Endodermal cell (in vitro differentiated cells): ENCODE measurements at regions not wholly inside any gene's neighbourhood (a gene's known extent, or its start where the extent isn't known, plus 50 kb on each side); places are given as distances from the start of the nearest gene placed in this dataset.

ENCODE experiments used
- DNase-seq: peaks from one replicate; pipeline ENCODE4 v3.0.0-alpha.2; 2017
- H3K27ac ChIP-seq: 2 replicates; pipeline ENCODE4 v1.5.1; 2013; ENCODE audit warnings: mild to moderate bottlenecking, low read depth, low read length, moderate library complexity
- H3K27me3 ChIP-seq: 2 replicates; pipeline ENCODE4 v1.6.1; 2013; ENCODE audit warnings: mild to moderate bottlenecking, low read length, moderate library complexity; ENCODE audit not compliant: insufficient read depth, control insufficient read depth, poor library complexity, severe bottlenecking
- H3K36me3 ChIP-seq: 2 replicates; pipeline ENCODE4 v1.7.0; 2013; ENCODE audit warnings: mild to moderate bottlenecking, low read length, moderate library complexity; ENCODE audit not compliant: control insufficient read depth, insufficient read depth
- H3K4me1 ChIP-seq: one replicate; pipeline ENCODE4 v1.7.0; 2013; ENCODE audit warnings: low read length; ENCODE audit not compliant: control insufficient read depth, insufficient read depth
- H3K4me3 ChIP-seq: 2 replicates; pipeline ENCODE4 v1.5.1; 2013; ENCODE audit warnings: mild to moderate bottlenecking, low read length, moderate library complexity
- H3K9ac ChIP-seq: 2 replicates; pipeline ENCODE4 v1.6.1; 2013; ENCODE audit warnings: mild to moderate bottlenecking, low read length, moderate library complexity; ENCODE audit not compliant: poor library complexity, severe bottlenecking; ENCODE audit errors: extremely low read depth
- H3K9me3 ChIP-seq: 2 replicates; pipeline ENCODE4 v1.6.1; 2013; ENCODE audit warnings: mild to moderate bottlenecking, low read length, moderate library complexity; ENCODE audit not compliant: control insufficient read depth
- H3K27ac Mint-ChIP-seq: 2 replicates; pipeline ENCODE4 v1.8.0; 2020; ENCODE audit warnings: mixed read lengths
- H3K27me3 Mint-ChIP-seq: 2 replicates; pipeline ENCODE4 v1.8.0; 2021; ENCODE audit warnings: mild to moderate bottlenecking, mixed read lengths; ENCODE audit not compliant: insufficient read depth
- H3K36me3 Mint-ChIP-seq: 2 replicates; pipeline ENCODE4 v1.8.0; 2020; ENCODE audit warnings: low read depth, mixed read lengths
- H3K4me1 Mint-ChIP-seq: 2 replicates; pipeline ENCODE4 v1.8.0; 2020; ENCODE audit warnings: mixed read lengths
- H3K4me3 Mint-ChIP-seq: 2 replicates; pipeline ENCODE4 v1.8.0; 2020; ENCODE audit warnings: mild to moderate bottlenecking, moderate library complexity, mixed read lengths
- H3K9me3 Mint-ChIP-seq: 2 replicates; pipeline ENCODE4 v1.8.0; 2020; ENCODE audit warnings: mild to moderate bottlenecking, mixed read lengths
- WGBS, 2 experiments: methylation state at CpG; one replicate each; pipeline versions ENCODE4 v1.1.5 to v1.1.7; 2013; ENCODE audit warnings: missing lambda C conversion rate in 2 of 2, mixed read lengths in 1 of 2; ENCODE audit not compliant: insufficient coverage in 1 of 2, insufficient read length in 1 of 2; 5-methylcytosine and 5-hydroxymethylcytosine counted together
- TF ChIP-seq, protein P1 (sequence below): fragments of 200-600 bp; sonication (generic); conservative IDR thresholded peaks from 2 replicates; pipeline ENCODE4 v1.5.0; 2021; ENCODE audit warnings: antibody characterized with exemption, mild to moderate bottlenecking

DNA sequence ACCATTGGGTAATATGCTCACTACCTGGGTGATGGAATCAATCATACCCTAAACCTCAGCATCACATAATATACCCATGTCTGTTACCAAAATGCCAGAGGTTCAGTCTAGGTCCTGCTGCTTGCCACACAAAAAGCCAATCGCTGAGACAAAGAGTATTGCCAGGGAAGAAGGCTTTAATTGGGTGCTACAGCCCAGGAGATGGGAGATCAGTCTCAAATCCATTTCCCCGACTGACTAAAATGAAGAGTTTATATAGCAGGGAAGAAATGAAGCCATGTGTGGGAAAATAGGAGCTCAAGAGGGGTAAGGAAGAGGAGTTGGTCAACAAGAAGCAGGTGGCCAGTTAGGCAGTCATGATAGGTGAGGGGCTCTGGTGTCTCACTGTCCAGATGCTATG is 149.6 kb downstream of the QRSL1 start:
- Histone ChIP-seq H3K27me3 (no peaks in the 10 kb centered on the region), H3K4me1 (no peaks in the 10 kb centered on the region), H3K27ac (no peak overlapping the region), H3K9ac (no peak overlapping the region), H3K4me3 (no peak overlapping the region), H3K9me3 (peaks cover 13% of the 10 kb centered on the region), H3K36me3 (no peaks in the 10 kb centered on the region)
- Mint-ChIP-seq H3K36me3 (peaks cover 1% of the 10 kb centered on the region), H3K9me3 (peaks cover 36% of the 10 kb centered on the region), H3K4me3 (no peak overlapping the region), H3K27me3 (no peaks in the 10 kb centered on the region), H3K27ac (no peak overlapping the region), H3K4me1 (no peaks in the 10 kb centered on the region)
- TF ChIP-seq, protein P1, sequence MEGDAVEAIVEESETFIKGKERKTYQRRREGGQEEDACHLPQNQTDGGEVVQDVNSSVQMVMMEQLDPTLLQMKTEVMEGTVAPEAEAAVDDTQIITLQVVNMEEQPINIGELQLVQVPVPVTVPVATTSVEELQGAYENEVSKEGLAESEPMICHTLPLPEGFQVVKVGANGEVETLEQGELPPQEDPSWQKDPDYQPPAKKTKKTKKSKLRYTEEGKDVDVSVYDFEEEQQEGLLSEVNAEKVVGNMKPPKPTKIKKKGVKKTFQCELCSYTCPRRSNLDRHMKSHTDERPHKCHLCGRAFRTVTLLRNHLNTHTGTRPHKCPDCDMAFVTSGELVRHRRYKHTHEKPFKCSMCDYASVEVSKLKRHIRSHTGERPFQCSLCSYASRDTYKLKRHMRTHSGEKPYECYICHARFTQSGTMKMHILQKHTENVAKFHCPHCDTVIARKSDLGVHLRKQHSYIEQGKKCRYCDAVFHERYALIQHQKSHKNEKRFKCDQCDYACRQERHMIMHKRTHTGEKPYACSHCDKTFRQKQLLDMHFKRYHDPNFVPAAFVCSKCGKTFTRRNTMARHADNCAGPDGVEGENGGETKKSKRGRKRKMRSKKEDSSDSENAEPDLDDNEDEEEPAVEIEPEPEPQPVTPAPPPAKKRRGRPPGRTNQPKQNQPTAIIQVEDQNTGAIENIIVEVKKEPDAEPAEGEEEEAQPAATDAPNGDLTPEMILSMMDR, result no peak
- WGBS, 2 experiments, result 89 to 100% methylated on average over 2 of the region's 2 CpGs
- no peak for DNase-seq

- no peaks in the 10 kb centered on the region for H3K27me3 ChIP-seq
- H3K4me1 Mint-ChIP-seq, result peaks cover 8% of the 10 kb centered on the region
- H3K36me3 Mint-ChIP-seq, result peaks cover under 1% of the 10 kb centered on the region
- H3K27ac Mint-ChIP-seq, result no peak overlapping the region
- H3K9ac ChIP-seq, result no peak overlapping the region
- peaks cover 5% of the 10 kb centered on the region for H3K27me3 Mint-ChIP-seq
- no peak overlapping the region for H3K4me3 Mint-ChIP-seq
- peaks cover 26% of the 10 kb centered on the region for H3K9me3 Mint-ChIP-seq
- 93% methylated on average over 4 to 8 of the region's 8 CpGs for WGBS, 2 experiments
- H3K27ac ChIP-seq, result no peak overlapping the region
- H3K4me1 ChIP-seq, result no peaks in the 10 kb centered on the region
- H3K9me3 ChIP-seq, result peaks cover 21% of the 10 kb centered on the region
- TF ChIP-seq, protein P1, result no peak
- DNase-seq, result no peak
- H3K36me3 ChIP-seq, result no peaks in the 10 kb centered on the region
- no peak overlapping the region for H3K4me3 ChIP-seq
Observed at GRCh38 chr6:106773996-106774629, 144.7 kb downstream of the QRSL1 start.

DNA sequence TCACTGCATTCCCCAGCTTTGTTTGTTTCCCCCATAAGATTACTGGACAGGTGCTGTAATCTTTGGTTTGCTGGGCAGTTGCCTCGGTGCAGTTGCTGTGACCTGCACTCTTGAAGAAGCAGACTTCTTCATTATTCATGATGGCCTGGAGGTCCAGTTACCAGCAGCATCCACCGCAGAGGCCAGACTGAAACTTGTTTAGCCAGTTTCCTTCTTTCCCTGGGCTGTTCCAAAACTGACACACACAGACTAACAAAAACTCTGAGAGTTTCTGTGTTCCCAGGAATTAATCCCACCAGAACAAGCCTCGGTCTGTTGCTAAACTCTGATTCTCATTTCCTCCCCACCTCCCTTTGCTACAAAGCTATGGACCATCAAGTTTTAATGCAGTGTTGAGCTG is 144.1 kb downstream of the QRSL1 start:
- Histone ChIP-seq H3K4me3 (no peak overlapping the region), H3K27me3 (no peaks in the 10 kb centered on the region), H3K4me1 (no peaks in the 10 kb centered on the region), H3K27ac (no peak overlapping the region), H3K9me3 (peaks cover 17% of the 10 kb centered on the region), H3K36me3 (no peaks in the 10 kb centered on the region), H3K9ac (no peak overlapping the region)
- peaks cover 23% of the 10 kb centered on the region for H3K9me3 Mint-ChIP-seq
- 84 to 93% methylated on average over 2 to 3 of the region's 3 CpGs for WGBS, 2 experiments
- no peak overlapping the region for H3K4me3 Mint-ChIP-seq
- H3K27ac Mint-ChIP-seq, result no peak overlapping the region
- no peak for DNase-seq
- TF ChIP-seq, protein P1, result no peak
- no peaks in the 10 kb centered on the region for H3K36me3 Mint-ChIP-seq
- H3K4me1 Mint-ChIP-seq, result peaks cover 8% of the 10 kb centered on the region
- peaks cover 5% of the 10 kb centered on the region for H3K27me3 Mint-ChIP-seq
